ENCODE measurements at regions not wholly inside any gene's neighbourhood (a gene's known extent, or its start where the extent isn't known, plus 50 kb on each side); places are given as distances from the start of the nearest gene placed in this dataset.

DNA sequence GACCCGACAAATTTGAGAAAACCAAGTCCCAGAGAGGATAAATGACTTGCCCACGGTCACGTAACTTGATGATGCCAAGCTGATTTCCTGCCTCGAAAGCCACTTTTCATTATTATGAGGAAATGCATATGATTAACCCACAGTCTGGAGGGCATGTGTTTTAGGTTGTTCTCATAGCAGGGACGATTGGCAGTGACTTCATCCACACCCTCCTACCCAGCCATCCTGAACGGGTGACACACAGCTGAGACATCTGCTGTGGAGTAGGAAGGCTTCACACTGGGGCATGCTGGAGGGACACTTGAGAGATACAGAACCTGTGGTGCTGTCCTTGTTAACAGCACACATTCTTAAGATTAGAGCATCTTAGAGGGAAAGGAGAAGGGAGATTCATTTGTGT lies 65.4 kb upstream of the WDFY2 start:
- Histone ChIP-seq H3K4me1 (peaks cover 0 to 7% (median 0%) of the 10 kb centered on the region in 12 donors), H3K36me3 (no peaks in the 10 kb centered on the region), H3K4me3 (no peak overlapping the region), H3K27me3 (no peaks in the 10 kb centered on the region), H3K9me3 (no peaks in the 10 kb centered on the region), H3K27ac (no peak overlapping the region)
- 72 to 84% (median 75%) methylated on average over 6 of the region's 6 CpGs for whole genome bisulfite sequencing, 4 donors
- DNase-seq (no peak), ATAC-seq (no peak)
- intact Hi-C loops (cut with DNase I) = no loop called here
- TF ChIP-seq, protein P1, sequence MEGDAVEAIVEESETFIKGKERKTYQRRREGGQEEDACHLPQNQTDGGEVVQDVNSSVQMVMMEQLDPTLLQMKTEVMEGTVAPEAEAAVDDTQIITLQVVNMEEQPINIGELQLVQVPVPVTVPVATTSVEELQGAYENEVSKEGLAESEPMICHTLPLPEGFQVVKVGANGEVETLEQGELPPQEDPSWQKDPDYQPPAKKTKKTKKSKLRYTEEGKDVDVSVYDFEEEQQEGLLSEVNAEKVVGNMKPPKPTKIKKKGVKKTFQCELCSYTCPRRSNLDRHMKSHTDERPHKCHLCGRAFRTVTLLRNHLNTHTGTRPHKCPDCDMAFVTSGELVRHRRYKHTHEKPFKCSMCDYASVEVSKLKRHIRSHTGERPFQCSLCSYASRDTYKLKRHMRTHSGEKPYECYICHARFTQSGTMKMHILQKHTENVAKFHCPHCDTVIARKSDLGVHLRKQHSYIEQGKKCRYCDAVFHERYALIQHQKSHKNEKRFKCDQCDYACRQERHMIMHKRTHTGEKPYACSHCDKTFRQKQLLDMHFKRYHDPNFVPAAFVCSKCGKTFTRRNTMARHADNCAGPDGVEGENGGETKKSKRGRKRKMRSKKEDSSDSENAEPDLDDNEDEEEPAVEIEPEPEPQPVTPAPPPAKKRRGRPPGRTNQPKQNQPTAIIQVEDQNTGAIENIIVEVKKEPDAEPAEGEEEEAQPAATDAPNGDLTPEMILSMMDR (IDR thresholded peaks at IDR 0.05) = no peak
- no peak for TF ChIP-seq POLR2A (IDR thresholded peaks at IDR 0.05)

DNA sequence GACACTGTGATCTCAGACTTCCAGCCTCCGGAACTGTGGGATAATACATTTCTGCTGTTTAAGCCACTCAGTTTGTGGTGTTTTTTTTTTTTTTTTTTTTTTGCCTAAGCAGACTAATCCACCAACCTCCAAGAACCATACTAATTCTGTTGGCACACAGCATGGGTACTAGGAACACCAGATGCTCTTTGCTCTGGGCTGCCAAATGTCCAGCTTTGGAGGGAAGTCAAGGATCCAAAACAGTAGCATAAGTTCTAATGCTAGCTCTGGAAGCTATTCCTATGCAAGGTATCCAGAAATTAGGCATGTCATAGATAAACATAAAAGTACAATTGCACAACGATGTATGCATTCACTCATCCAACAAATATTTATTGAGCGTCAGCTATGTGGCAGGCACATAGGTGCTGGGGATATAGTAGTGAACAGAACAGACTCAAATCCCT lies 64.5 kb upstream of the WDFY2 start:
- Histone ChIP-seq H3K36me3 (no peaks in the 10 kb centered on the region), H3K4me3 (no peak overlapping the region), H3K9me3 (no peaks in the 10 kb centered on the region), H3K27me3 (no peaks in the 10 kb centered on the region), H3K4me1 (peaks cover 0 to 7% (median 0%) of the 10 kb centered on the region in 12 donors), H3K27ac (no peak overlapping the region)
- 84 to 88% (median 87%) methylated on average over 3 of the region's 3 CpGs for WGBS, 4 donors
- intact Hi-C loops (cut with DNase I) = no loop called here
- DNase-seq (no peak), ATAC-seq (no peak)
- TF ChIP-seq, protein P1 (IDR thresholded peaks at IDR 0.05) = no peak
- no peak for TF ChIP-seq POLR2A (IDR thresholded peaks at IDR 0.05)

DNA sequence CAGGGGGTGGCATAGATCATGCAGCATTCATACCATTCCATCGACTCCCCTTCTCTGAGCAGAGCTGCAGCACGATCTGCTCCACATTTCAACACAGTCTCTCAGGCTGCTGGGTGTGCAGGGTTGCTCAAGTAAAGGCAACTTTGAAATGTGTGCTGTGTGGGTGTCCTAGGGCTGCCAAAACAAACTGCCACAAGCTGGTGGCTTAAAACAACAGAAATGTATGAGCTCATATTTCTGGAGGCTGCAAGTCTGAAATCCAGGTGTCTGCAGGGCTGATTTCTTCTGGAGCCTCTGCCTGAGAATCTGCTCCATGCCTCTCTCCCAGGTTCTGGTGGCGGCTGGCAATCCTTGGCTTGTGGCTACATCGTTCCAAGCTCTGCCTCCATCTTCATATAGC lies 63.7 kb upstream of the WDFY2 start:
- WGBS, 4 donors = 79 to 86% (median 82%) methylated on average over 4 of the region's 4 CpGs
- Histone ChIP-seq H3K4me3 (no peak overlapping the region), H3K9me3 (no peaks in the 10 kb centered on the region), H3K27me3 (no peaks in the 10 kb centered on the region), H3K27ac (no peak overlapping the region), H3K36me3 (no peaks in the 10 kb centered on the region), H3K4me1 (peaks cover 0 to 7% (median 0%) of the 10 kb centered on the region in 12 donors)
- intact Hi-C loops (cut with DNase I) = no loop called here
- DNase-seq = no peak
- no peak for ATAC-seq
- no peak for TF ChIP-seq POLR2A (IDR thresholded peaks at IDR 0.05)
- TF ChIP-seq, protein P1 (IDR thresholded peaks at IDR 0.05) = no peak

DNA sequence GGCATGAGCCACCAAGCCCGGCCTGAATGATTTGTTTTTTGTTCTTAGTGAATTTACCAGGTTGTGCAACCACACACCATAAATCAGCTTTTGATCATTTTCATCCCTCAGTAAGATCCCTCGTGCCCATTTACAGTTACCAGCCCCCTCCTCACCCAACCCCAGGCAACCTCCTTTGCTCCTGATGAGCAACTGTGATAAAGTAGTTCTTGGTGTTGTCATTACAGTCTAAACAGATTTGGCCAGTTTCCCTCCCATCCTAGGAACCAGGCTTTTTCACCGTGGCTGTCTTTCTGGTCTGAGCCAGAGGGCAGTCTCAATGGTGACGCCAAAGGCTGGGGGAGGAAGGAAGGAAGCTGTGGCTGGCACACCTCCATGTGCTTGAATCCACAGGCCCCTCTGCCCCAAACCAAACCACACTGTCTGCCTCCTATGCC lies 61.2 kb upstream of the WDFY2 start:
- Histone ChIP-seq H3K27ac (no peak overlapping the region), H3K9me3 (no peaks in the 10 kb centered on the region), H3K27me3 (no peaks in the 10 kb centered on the region), H3K4me1 (peaks cover 0 to 7% (median 0%) of the 10 kb centered on the region in 12 donors), H3K36me3 (no peaks in the 10 kb centered on the region), H3K4me3 (no peak overlapping the region)
- TF ChIP-seq POLR2A (IDR thresholded peaks at IDR 0.05) = no peak
- TF ChIP-seq, protein P1 (IDR thresholded peaks at IDR 0.05) = no peak
- ATAC-seq (peak in 1 of 4 donors; percentile 32), DNase-seq (peak in 1 of 5 donors; percentile 33)
- intact Hi-C loops (cut with DNase I) = no loop called here
- WGBS, 4 donors = 51 to 66% (median 56%) methylated on average over 4 of the region's 4 CpGs
